NCI-H2196 (cell line): ENCODE measurements at regions not wholly inside any gene's neighbourhood (a gene's known extent, or its start where the extent isn't known, plus 50 kb on each side); places are given as distances from the start of the nearest gene placed in this dataset.

Source experiments
- DNase-seq: peaks from one replicate; lab custom pipeline; 2025; ENCODE audit not compliant: unreplicated experiment; lab: John Stamatoyannopoulos, UW

DNA sequence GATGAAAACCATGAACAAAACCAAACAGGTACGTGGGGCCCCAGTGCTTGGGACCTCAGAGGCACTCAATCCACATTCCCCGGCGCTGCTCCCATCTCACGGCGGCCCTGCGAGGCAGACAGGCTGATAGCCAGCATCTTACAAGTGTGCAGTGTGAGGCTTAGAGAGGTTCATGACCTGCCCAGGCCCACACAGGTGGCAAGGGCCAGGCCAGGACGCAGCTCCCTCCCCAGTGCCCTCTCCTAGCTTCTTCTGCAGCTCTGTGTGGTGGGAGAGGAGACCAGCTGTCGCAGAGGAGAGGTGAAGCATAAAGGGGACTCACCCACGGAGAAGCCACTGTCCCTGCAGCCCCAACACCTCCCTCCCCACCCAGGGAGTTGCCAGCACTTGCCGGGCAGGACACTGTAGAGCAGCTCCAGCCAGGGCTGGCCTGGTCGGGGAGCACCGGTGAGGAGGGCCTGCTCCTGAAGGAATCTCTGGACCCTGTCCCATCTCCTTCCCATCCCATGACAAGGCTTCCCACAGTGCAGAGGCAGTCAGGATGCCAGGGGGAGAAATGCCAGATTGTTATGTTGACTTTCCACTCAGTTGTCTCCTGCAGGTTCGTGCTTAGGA is 92.4 kb upstream of the TMEM45B start:
- no peak for DNase-seq

DNA sequence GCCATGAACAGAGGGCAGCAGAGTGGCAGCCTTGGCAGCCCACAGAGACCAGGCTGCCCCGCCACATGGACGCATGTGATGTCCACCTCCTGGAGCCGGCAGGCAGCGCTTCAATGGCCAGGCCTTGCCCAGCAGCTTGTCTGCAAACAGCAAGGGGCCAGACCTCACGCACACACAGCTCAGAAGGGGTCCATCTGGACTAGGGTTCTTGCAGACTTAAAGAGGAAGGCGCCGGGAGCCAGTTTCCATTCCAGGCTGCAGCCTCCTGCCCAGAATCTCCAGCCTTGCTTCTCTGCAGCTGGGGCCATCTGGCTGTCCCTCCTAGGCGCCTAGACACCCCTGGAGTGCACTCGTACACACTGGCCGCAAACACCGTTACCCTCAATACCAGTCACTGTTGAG is 91.9 kb upstream of the TMEM45B start:
- no peak for DNase-seq

DNA sequence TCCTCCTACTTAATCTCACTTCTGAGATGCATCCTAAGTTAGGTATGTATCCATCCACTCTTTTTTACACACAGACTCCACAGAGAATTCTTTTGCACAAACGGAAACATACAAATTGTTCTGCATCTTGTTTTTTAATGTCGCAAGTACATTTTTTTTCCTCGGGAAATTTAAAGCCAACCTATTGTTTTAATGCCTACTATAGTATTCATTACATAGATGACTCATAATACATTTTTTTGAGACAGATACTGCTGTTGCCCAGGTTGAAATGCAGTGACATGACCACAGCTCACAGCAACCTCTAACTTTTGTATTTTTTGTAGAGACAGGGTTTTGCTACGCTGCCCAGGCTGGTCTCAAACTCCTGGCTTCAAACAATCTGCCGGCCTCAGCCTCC is 90.8 kb upstream of the TMEM45B start:
- DNase-seq, result no peak

- DNase-seq, result no peak
These were observed 89.5 kb upstream of the TMEM45B start for GRCh38 chr11:129726179-129726578.

DNA sequence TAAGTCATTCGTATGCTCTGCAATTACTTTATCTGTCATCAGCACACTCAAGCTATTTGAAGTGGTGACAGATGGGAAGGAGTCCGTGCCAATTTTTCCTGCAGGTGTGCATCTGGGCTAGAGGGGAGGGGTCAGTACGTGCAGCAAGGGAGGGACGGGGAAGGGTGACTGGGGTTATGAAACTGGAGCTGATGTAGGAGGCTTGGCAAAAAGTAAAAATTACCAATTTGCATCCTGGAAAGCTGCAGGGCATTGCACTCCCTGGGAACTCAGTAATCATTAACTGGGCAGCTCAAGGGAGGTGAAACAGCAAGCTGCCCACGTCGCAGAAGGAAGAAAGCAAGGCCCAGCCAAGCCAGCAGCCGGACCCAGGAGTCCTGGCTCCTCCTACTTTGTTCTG is 87.1 kb upstream of the TMEM45B start:
- DNase-seq, result peak; percentile 78

DNA sequence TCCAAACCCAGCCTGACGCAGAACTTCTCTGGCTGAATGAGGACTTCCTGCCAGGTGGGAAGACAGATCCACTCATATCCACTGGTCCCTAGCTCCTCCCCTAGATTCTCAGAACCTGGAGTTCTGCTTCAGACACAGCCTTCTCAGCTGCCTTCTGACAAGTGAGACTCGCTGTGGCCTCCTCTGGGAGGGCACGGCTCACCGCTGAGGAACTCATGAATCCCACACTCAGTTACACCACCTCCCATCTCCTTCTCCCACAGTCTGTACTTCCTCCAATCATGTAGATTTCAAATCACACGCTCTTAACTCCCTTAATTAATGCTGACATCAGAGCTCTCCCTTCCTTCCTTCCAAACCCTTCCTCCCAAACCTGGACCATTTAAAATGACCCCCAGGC is 86.4 kb upstream of the TMEM45B start:
- peak; percentile 11 for DNase-seq

DNA sequence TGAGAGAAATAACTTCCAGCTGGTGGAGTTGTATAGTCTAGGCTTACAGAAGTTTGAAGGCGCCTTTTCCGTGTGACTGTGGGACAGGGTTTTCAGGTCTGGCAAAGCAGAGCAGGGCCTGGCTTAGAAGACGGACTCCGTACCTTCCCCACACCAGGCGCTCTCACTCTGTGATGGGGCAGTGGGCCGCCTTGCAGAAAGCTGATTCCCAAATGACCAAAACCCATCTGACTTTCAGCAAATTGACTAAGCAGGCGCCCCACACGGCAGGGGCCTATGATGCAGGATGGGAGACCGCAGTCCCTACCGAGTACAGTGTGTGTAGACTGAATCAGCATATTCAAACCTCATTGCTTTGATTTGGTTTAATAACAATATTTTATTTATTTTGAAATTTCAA is 85.8 kb upstream of the TMEM45B start:
- no peak for DNase-seq

GRCh38 chr11:129731316-129731715 is 84.3 kb upstream of the TMEM45B start:
- DNase-seq, result peak; percentile 46

- no peak for DNase-seq
These were observed 82.7 kb upstream of the TMEM45B start for GRCh38 chr11:129732941-129733340.

GRCh38 chr11:129733384-129733783 is 82.3 kb upstream of the TMEM45B start:
- DNase-seq, result no peak

GRCh38 chr11:129733981-129734380 is 81.7 kb upstream of the TMEM45B start:
- no peak for DNase-seq

DNA sequence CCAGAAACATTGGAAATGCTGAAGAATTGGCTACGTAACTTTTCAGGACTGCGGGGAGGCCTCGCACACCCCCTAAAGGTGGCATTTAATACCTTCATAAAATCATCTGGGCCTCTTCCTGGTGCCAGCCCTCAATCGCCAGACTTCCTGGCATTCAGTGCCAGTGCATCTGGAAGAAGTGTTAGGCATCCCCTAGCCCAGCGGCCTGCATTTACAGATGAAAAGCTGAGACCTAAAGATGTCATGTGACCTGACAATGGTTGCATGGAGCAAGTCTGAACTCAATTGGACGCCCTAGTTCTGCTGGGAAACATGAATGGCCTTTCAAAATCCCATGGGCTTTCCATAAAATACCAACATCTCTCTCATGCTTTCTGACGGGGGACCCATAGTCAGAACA is 81.0 kb upstream of the TMEM45B start:
- DNase-seq, result no peak

DNA sequence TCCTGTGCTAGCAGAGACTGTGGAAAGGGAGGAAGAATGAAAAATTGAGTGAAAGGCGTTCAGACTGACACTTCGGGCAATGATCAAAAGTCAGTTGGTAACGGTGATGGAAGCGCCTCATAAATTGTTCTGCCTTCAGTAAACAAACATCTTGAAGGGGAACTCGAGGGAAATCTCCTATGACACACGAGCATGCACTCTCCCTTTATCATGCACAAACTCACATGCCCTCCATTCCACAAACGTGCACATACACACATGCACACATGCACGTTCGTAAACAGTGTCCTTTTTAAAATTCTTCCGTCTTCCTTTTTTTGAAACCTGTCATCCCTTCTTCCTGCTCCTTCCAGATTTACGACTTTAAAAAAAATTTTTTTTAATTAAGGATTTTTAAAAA is 77.8 kb upstream of the TMEM45B start:
- DNase-seq, result no peak

GRCh38 chr11:129738242-129738641 is 77.4 kb upstream of the TMEM45B start:
- no peak for DNase-seq

DNA sequence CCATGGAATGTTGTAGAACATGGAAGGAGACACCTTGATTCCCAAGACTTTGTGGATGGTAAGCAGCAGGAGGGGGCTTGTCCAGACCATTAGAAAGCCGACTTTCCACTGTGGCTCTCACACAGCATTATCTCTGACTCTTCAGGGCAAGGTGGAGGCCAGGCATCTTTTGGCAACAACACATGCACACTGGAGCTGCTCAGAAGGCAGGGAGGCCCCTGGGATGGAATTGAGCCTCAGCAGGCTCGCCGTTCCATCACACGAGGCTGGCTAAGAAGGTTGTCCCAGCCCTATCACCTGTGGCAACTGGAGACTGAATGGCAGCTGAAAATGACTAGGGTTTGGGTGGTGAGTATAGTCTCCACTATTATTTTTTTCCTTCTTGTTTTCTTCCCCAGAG is 76.3 kb upstream of the TMEM45B start:
- DNase-seq, result no peak

DNA sequence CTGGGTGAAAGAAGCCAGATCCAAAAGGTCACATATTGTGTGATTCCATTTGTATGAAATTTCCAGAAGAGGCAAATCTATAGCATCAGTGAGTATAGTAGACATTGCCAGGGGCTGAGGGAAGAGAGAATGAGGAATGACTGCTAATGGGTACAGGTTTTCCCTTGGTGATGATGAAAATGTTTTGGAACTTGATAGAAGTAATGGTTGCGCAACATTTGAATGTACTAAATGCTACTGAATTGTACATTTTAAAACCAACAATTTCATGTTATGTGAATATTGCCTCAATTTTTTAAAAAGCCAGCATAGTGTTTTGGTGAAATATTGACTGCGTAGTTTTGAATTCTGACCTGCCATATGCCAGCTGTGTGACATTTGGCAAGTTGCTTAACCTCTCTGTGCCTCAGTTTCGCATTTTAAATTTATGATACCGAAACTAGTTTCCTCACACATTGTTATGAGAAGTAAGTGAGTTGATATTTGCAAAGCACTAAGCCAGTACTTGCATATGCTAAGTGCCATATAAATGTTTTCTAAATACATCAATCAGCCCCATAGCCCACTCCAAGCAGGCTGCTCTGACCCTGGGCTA is 75.4 kb upstream of the TMEM45B start:
- no peak for DNase-seq

GRCh38 chr11:129743112-129743815 is 72.4 kb upstream of the TMEM45B start:
- no peak for DNase-seq

DNA sequence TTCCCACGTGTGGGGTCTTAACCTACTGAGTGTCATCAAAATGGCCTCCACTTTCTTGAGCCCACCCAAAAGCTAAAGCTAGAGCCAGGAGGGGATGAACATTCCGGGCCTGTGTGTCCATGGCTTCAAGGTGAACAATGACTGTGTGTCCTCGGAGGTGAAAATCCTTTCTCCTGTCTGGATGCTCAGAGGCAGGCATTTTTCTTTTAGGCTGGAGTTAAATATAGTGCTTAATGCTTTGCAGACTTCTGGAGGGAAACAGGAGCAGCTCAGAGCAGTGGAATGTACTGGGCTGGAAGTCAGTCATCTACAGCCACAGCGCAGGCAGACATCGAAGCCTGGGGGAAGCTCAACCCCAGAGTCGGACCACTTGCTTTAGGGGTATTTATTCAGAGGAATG is 68.6 kb upstream of the TMEM45B start:
- no peak for DNase-seq

GRCh38 chr11:129749141-129749540 is 66.5 kb upstream of the TMEM45B start:
- DNase-seq, result no peak

DNA sequence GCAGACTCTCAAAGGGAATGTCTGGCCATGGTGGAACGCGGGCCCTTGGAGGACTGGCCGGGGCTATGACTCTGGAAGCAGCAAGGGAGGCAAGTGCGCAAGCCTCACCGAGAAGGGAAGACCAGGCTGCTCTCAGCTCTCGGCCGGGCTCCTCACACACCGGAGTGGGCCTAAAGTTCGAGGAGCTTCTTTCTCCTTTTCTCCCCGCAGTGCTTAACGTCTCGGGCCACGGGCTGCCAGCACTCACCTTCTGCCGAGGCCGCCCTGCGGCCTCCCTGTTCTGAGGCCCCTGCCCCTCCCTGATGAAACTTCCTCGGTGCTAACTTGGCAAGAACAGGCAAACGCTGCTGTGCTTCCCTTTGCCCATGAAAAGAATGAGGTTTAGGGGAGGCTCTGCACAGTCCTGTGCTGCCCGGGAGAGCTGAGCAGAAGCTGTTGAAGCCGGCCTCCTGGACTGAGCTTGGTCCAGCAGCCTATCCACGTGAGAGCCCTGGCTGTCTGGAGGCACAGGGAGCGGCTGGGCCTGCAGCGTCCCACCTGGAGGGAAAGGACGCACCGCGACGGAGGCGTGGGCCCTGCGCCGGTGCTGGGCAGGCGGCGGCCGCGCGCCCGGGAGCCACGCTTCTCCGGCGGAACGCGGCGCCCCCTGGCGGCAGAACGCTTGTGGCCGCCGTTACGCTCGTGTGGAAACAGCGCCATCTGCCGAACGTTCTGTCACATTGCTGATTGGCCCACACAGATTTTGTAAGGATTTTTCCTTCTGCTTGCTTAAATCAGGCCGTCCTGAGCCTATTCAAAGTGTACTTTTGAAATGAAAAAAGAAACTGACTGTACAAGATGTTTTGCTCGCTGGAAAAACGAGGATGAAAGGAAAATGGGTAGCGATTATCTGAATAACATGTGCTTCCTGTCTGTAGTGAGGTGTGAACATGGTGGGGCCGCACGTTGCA is 65.0 kb upstream of the TMEM45B start:
- peak; percentile 84 for DNase-seq

GRCh38 chr11:129751511-129751910 is 64.1 kb upstream of the TMEM45B start:
- DNase-seq, result no peak
